MG63 (cell line): ENCODE measurements at regions not wholly inside any gene's neighbourhood (a gene's known extent, or its start where the extent isn't known, plus 50 kb on each side); places are given as distances from the start of the nearest gene placed in this dataset.
"Not testable (repeated sequence)": the region's sequence is repeated elsewhere in the genome, so short reads cannot be mapped to it uniquely, and the experiment has no call there.

Source experiments
- DNase-seq: peaks from one replicate; pipeline ENCODE4 v3.0.0-alpha.2; 2020
- H3K27me3 ChIP-seq: fragments of 250-450 bp; sonication (Bioruptor Pico); 2 replicates; pipeline ENCODE4 v1.5.1; 2020; ENCODE audit warnings: mild to moderate bottlenecking, moderate library complexity
- H3K36me3 ChIP-seq: fragments of 250-450 bp; sonication (Bioruptor Pico); 2 replicates; pipeline ENCODE4 v1.5.1; 2020; ENCODE audit warnings: mild to moderate bottlenecking, moderate library complexity
- H3K4me3 ChIP-seq: fragments of 250-450 bp; sonication (Bioruptor Pico); 2 replicates; pipeline ENCODE4 v1.5.1; 2020; ENCODE audit warnings: mild to moderate bottlenecking, moderate library complexity
- H3K9me3 ChIP-seq: fragments of 250-450 bp; sonication (Bioruptor Pico); 2 replicates; pipeline ENCODE4 v1.5.1; 2020; ENCODE audit warnings: mild to moderate bottlenecking, moderate library complexity

- no peak for DNase-seq
- H3K36me3 ChIP-seq: no peaks in the 10 kb centered on the region
- H3K4me3 ChIP-seq: no peak overlapping the region
- H3K27me3 ChIP-seq: no peaks in the 10 kb centered on the region
- H3K9me3 ChIP-seq: no peaks in the 10 kb centered on the region
Observed at GRCh38 chr2:183838295-183838694, 714.1 kb downstream of the NUP35 start.

GRCh38 chr2:183840061-183840584 lies 715.9 kb downstream of the NUP35 start:
- no peaks in the 10 kb centered on the region for H3K9me3 ChIP-seq
- no peaks in the 10 kb centered on the region for H3K27me3 ChIP-seq
- H3K4me3 ChIP-seq: no peak overlapping the region
- no peak for DNase-seq
- H3K36me3 ChIP-seq: no peaks in the 10 kb centered on the region

- not testable (repeated sequence) for H3K36me3 ChIP-seq, H3K9me3 ChIP-seq, H3K4me3 ChIP-seq, H3K27me3 ChIP-seq, DNase-seq
Observed at GRCh38 chr2:183849826-183850225, 725.6 kb downstream of the NUP35 start.

GRCh38 chr2:183859129-183859528 lies 734.9 kb downstream of the NUP35 start:
- H3K27me3 ChIP-seq: no peaks in the 10 kb centered on the region
- no peak overlapping the region for H3K4me3 ChIP-seq
- no peak for DNase-seq
- no peaks in the 10 kb centered on the region for H3K36me3 ChIP-seq
- H3K9me3 ChIP-seq: no peaks in the 10 kb centered on the region

- H3K27me3 ChIP-seq: no peaks in the 10 kb centered on the region
- H3K9me3 ChIP-seq: no peaks in the 10 kb centered on the region
- no peak overlapping the region for H3K4me3 ChIP-seq
- H3K36me3 ChIP-seq: no peaks in the 10 kb centered on the region
- peak; percentile 58 for DNase-seq
Observed at GRCh38 chr2:183866666-183867065, 731.7 kb upstream of the ZNF804A start.

- H3K4me3 ChIP-seq: no peak overlapping the region
- no peaks in the 10 kb centered on the region for H3K27me3 ChIP-seq
- no peaks in the 10 kb centered on the region for H3K36me3 ChIP-seq
- DNase-seq: no peak
- no peaks in the 10 kb centered on the region for H3K9me3 ChIP-seq
Observed at GRCh38 chr2:183867206-183867605, 731.1 kb upstream of the ZNF804A start.

- DNase-seq: peak; percentile 48
- H3K4me3 ChIP-seq: no peak overlapping the region
- no peaks in the 10 kb centered on the region for H3K36me3 ChIP-seq
- no peaks in the 10 kb centered on the region for H3K9me3 ChIP-seq
- H3K27me3 ChIP-seq: no peaks in the 10 kb centered on the region
Observed at GRCh38 chr2:183868153-183868552, 730.2 kb upstream of the ZNF804A start.

GRCh38 chr2:183868707-183869106 lies 729.6 kb upstream of the ZNF804A start:
- Histone ChIP-seq H3K36me3 (no peaks in the 10 kb centered on the region), H3K27me3 (no peaks in the 10 kb centered on the region), H3K9me3 (no peaks in the 10 kb centered on the region), H3K4me3 (no peak overlapping the region)
- DNase-seq: peak; percentile 52

- no peak for DNase-seq
- Histone ChIP-seq H3K9me3 (no peaks in the 10 kb centered on the region), H3K27me3 (no peaks in the 10 kb centered on the region), H3K4me3 (no peak overlapping the region), H3K36me3 (no peaks in the 10 kb centered on the region)
Observed at GRCh38 chr2:183872131-183872530, 726.2 kb upstream of the ZNF804A start.

GRCh38 chr2:183881978-183882377 lies 716.4 kb upstream of the ZNF804A start:
- H3K27me3 ChIP-seq: no peaks in the 10 kb centered on the region
- H3K9me3 ChIP-seq: peaks cover 12% of the 10 kb centered on the region
- H3K36me3 ChIP-seq: no peaks in the 10 kb centered on the region
- no peak overlapping the region for H3K4me3 ChIP-seq
- DNase-seq: no peak

GRCh38 chr2:183892315-183892941 lies 705.9 kb upstream of the ZNF804A start:
- Histone ChIP-seq H3K9me3 (no peaks in the 10 kb centered on the region), H3K4me3 (no peak overlapping the region), H3K36me3 (no peaks in the 10 kb centered on the region), H3K27me3 (no peaks in the 10 kb centered on the region)
- no peak for DNase-seq

- H3K4me3 ChIP-seq: no peak overlapping the region
- DNase-seq: no peak
- H3K36me3 ChIP-seq: no peaks in the 10 kb centered on the region
Observed at GRCh38 chr2:183898641-183899040, 699.7 kb upstream of the ZNF804A start.

GRCh38 chr2:183901931-183902330 lies 696.4 kb upstream of the ZNF804A start:
- H3K4me3 ChIP-seq: no peak overlapping the region
- no peaks in the 10 kb centered on the region for H3K9me3 ChIP-seq
- H3K36me3 ChIP-seq: no peaks in the 10 kb centered on the region

More at GRCh38 chr2:183898641-183899040, 699.7 kb upstream of the ZNF804A start:
- H3K27me3 ChIP-seq: no peaks in the 10 kb centered on the region
- no peaks in the 10 kb centered on the region for H3K9me3 ChIP-seq

GRCh38 chr2:183903026-183903425 lies 695.3 kb upstream of the ZNF804A start:
- no peaks in the 10 kb centered on the region for H3K27me3 ChIP-seq
- no peak for DNase-seq
- H3K4me3 ChIP-seq: no peak overlapping the region
- H3K9me3 ChIP-seq: 0 out of 2 replicates have a peak, but pooled peaks cover 2% of the 10 kb centered on the region
- no peaks in the 10 kb centered on the region for H3K36me3 ChIP-seq

More at GRCh38 chr2:183901931-183902330, 696.4 kb upstream of the ZNF804A start:
- no peaks in the 10 kb centered on the region for H3K27me3 ChIP-seq
- no peak for DNase-seq

GRCh38 chr2:183916041-183916440 lies 682.3 kb upstream of the ZNF804A start:
- DNase-seq, H3K36me3 ChIP-seq, H3K27me3 ChIP-seq, H3K4me3 ChIP-seq, H3K9me3 ChIP-seq: not testable (repeated sequence)

GRCh38 chr2:183919167-183919566 lies 679.2 kb upstream of the ZNF804A start:
- H3K4me3 ChIP-seq: no peak overlapping the region
- no peaks in the 10 kb centered on the region for H3K36me3 ChIP-seq
- DNase-seq: no peak
- H3K9me3 ChIP-seq: no peaks in the 10 kb centered on the region; the same call in 1 of the 2 replicates
- no peaks in the 10 kb centered on the region for H3K27me3 ChIP-seq

- DNase-seq: no peak
- Histone ChIP-seq H3K36me3 (no peaks in the 10 kb centered on the region), H3K27me3 (no peaks in the 10 kb centered on the region), H3K9me3 (no peaks in the 10 kb centered on the region; the same call in 1 of the 2 replicates), H3K4me3 (no peak overlapping the region)
Observed at GRCh38 chr2:183919926-183920325, 678.4 kb upstream of the ZNF804A start.

GRCh38 chr2:183925281-183925680 lies 673.0 kb upstream of the ZNF804A start:
- Histone ChIP-seq H3K9me3 (no peaks in the 10 kb centered on the region; the same call in 1 of the 2 replicates), H3K36me3 (no peaks in the 10 kb centered on the region), H3K4me3 (no peak overlapping the region), H3K27me3 (no peaks in the 10 kb centered on the region)
- DNase-seq: no peak
